ENCODE measurements at regions not wholly inside any gene's neighbourhood (a gene's known extent, or its start where the extent isn't known, plus 50 kb on each side); places are given as distances from the start of the nearest gene placed in this dataset.

- peak; percentile 47 for DNase-seq
These were observed 289.4 kb upstream of the TLE3 start for GRCh38 chr15:70387081-70387480.

GRCh38 chr15:70385711-70386110, 288.0 kb upstream of the TLE3 start:
- DNase-seq = peak; percentile 22

GRCh38 chr15:70385052-70385451, 287.3 kb upstream of the TLE3 start:
- DNase-seq = peak; percentile 75

- DNase-seq = peak; percentile 74
These were observed 286.1 kb upstream of the TLE3 start for GRCh38 chr15:70383856-70384255.

GRCh38 chr15:70382762-70383458, 285.2 kb upstream of the TLE3 start:
- DNase-seq = peak; percentile 29

- peak; percentile 5 for DNase-seq
These were observed 284.5 kb upstream of the TLE3 start for GRCh38 chr15:70382009-70382749.

- DNase-seq = peak; percentile 45
These were observed 282.5 kb upstream of the TLE3 start for GRCh38 chr15:70379938-70380883.

GRCh38 chr15:70379134-70379533, 281.4 kb upstream of the TLE3 start:
- DNase-seq = peak; percentile 37

- DNase-seq = peak; percentile 68
These were observed 280.7 kb upstream of the TLE3 start for GRCh38 chr15:70378126-70379031.

GRCh38 chr15:70376929-70377691, 279.4 kb upstream of the TLE3 start:
- peak; percentile 82 for DNase-seq

- peak; percentile 63 for DNase-seq
These were observed 278.6 kb upstream of the TLE3 start for GRCh38 chr15:70376031-70376928.

- peak; percentile 48 for DNase-seq
These were observed 277.9 kb upstream of the TLE3 start for GRCh38 chr15:70375586-70375985.

- DNase-seq = peak; percentile 94
These were observed 277.3 kb upstream of the TLE3 start for GRCh38 chr15:70375006-70375431.

- DNase-seq = peak; percentile 45
These were observed 276.4 kb upstream of the TLE3 start for GRCh38 chr15:70374096-70374495.

GRCh38 chr15:70373439-70373838, 275.7 kb upstream of the TLE3 start:
- peak; percentile 3 for DNase-seq

GRCh38 chr15:70367913-70368705, 270.4 kb upstream of the TLE3 start:
- peak; percentile 35 for DNase-seq

- peak; percentile 5 for DNase-seq
These were observed 266.3 kb upstream of the TLE3 start for GRCh38 chr15:70364023-70364422.

GRCh38 chr15:70362886-70363285, 265.2 kb upstream of the TLE3 start:
- peak; percentile 82 for DNase-seq

GRCh38 chr15:70362350-70362749, 264.6 kb upstream of the TLE3 start:
- DNase-seq = no peak

Measured in islet precursor cell (in vitro differentiated cells).